A673 (cell line): ENCODE measurements at regions not wholly inside any gene's neighbourhood (a gene's known extent, or its start where the extent isn't known, plus 50 kb on each side); places are given as distances from the start of the nearest gene placed in this dataset.

Experiments
- BruUV-seq: library from RNA; stranded (reverse); fragments of 400-500 nt; replicated peaks from 2 replicates; lab custom pipeline; 2021; lab: Mats Ljungman, UMichigan
- CTCF ChIA-PET: fragments of 300-600 bp; sonication (Branson Sonifier 250); formaldehyde crosslinking; loops from one replicate; lab custom pipeline; 2022; ENCODE audit warnings: antibody characterized with exemption; lab: Charles Lee
- POLR2A ChIA-PET: fragments of 300-600 bp; sonication (Branson Sonifier 250); formaldehyde crosslinking; loops from one replicate; lab custom pipeline; 2022; ENCODE audit warnings: antibody characterized with exemption; ENCODE audit not compliant: low non-redundant PET; lab: Charles Lee
- DNase-seq: peaks from one replicate; pipeline ENCODE4 v3.0.0-alpha.2; 2015; ENCODE audit warnings: low spot score
- H3K27ac ChIP-seq: fragments of 200-600 bp; sonication (generic); 2 replicates; pipeline ENCODE4 v1.5.1; 2016; ENCODE audit warnings: mixed run types, low read depth, mild to moderate bottlenecking, mixed read lengths, antibody characterized with exemption, low read length; ENCODE audit not compliant: poor library complexity, severe bottlenecking
- H3K27me3 ChIP-seq: fragments of 200-600 bp; sonication (generic); replicated peaks from 2 replicates; pipeline ENCODE4 v1.6.1; 2017; ENCODE audit warnings: mixed run types, low read depth, mild to moderate bottlenecking, mixed read lengths, antibody characterized with exemption, low read length; ENCODE audit not compliant: insufficient read depth, poor library complexity
- H3K36me3 ChIP-seq: fragments of 200-600 bp; sonication (generic); 2 replicates; pipeline ENCODE4 v1.6.1; 2016; ENCODE audit warnings: mixed run types, mild to moderate bottlenecking, mixed read lengths, antibody characterized with exemption, low read length; ENCODE audit not compliant: insufficient read depth, poor library complexity, severe bottlenecking
- H3K4me1 ChIP-seq: fragments of 200-600 bp; sonication (generic); 2 replicates; pipeline ENCODE4 v1.6.1; 2017; ENCODE audit warnings: mixed run types, mild to moderate bottlenecking, mixed read lengths, antibody characterized with exemption, low read length; ENCODE audit not compliant: insufficient read depth, poor library complexity, severe bottlenecking
- H3K4me3 ChIP-seq: fragments of 200-600 bp; sonication (generic); 2 replicates; pipeline ENCODE4 v1.5.1; 2016; ENCODE audit warnings: low read depth, mixed run types, mild to moderate bottlenecking, mixed read lengths, low read length; ENCODE audit not compliant: poor library complexity, severe bottlenecking
- H3K9me3 ChIP-seq: fragments of 200-600 bp; sonication (generic); 2 replicates; pipeline ENCODE4 v1.6.1; 2016; ENCODE audit warnings: mixed run types, low read depth, mild to moderate bottlenecking, mixed read lengths, antibody characterized with exemption, low read length; ENCODE audit not compliant: poor library complexity, severe bottlenecking
- CTCF ChIP-seq: fragments of 300-800, 200-600 bp; sonication (generic); conservative IDR thresholded peaks from 2 replicates; pipeline ENCODE4 v1.5.1; 2017; ENCODE audit warnings: low read depth, mild to moderate bottlenecking, antibody characterized with exemption, low read length, moderate library complexity, mixed read lengths
- EZH2 ChIP-seq: fragments of 200-600 bp; sonication (generic); IDR thresholded peaks from 2 replicates; pipeline ENCODE4 v1.6.1; 2017; ENCODE audit warnings: borderline replicate concordance, low read depth, mild to moderate bottlenecking, mixed read lengths, antibody characterized with exemption, low read length; ENCODE audit not compliant: poor library complexity, severe bottlenecking
- intact Hi-C: fragments of 100-400 bp; cut with micrococcal nuclease; formaldehyde crosslinking; loops from one replicate; pipeline ENCODE4 v1.10.0; 2022; ENCODE audit not compliant: unreplicated experiment

GRCh38 chr1:209232197-209232596 is 351.3 kb upstream of the CAMK1G start:
- intact Hi-C loops: no loop called here
- no peaks in the 10 kb centered on the region for H3K36me3 ChIP-seq
- no peaks in the 10 kb centered on the region for H3K9me3 ChIP-seq
- DNase-seq: no peak
- BruUV-seq: no TSS peak
- TF ChIP-seq CTCF (no peak), EZH2 (no peak)
- no peak overlapping the region for H3K4me3 ChIP-seq
- H3K27ac ChIP-seq: no peak overlapping the region
- ChIA-PET CTCF (no interaction called here), POLR2A (no interaction called here)
- peaks cover 12% of the 10 kb centered on the region for H3K27me3 ChIP-seq
- H3K4me1 ChIP-seq: no peaks in the 10 kb centered on the region

GRCh38 chr1:209232759-209233158 is 350.8 kb upstream of the CAMK1G start:
- no peaks in the 10 kb centered on the region for H3K9me3 ChIP-seq
- H3K36me3 ChIP-seq: no peaks in the 10 kb centered on the region
- TF ChIP-seq CTCF (no peak), EZH2 (no peak)
- no peak overlapping the region for H3K4me3 ChIP-seq
- CTCF ChIA-PET: no interaction called here
- no peak for DNase-seq
- H3K27ac ChIP-seq: no peak overlapping the region
- no peaks in the 10 kb centered on the region for H3K4me1 ChIP-seq
- BruUV-seq: no TSS peak
- H3K27me3 ChIP-seq: peaks cover 16% of the 10 kb centered on the region
- POLR2A ChIA-PET: no interaction called here
- intact Hi-C loops: no loop called here

- no TSS peak for BruUV-seq
- H3K4me1 ChIP-seq: no peaks in the 10 kb centered on the region
- DNase-seq: no peak
- no peaks in the 10 kb centered on the region for H3K36me3 ChIP-seq
- no peak overlapping the region for H3K4me3 ChIP-seq
- peaks cover 27% of the 10 kb centered on the region for H3K27me3 ChIP-seq
- H3K27ac ChIP-seq: no peak overlapping the region
- ChIA-PET POLR2A (no interaction called here), CTCF (no interaction called here)
- intact Hi-C loops: no loop called here
- H3K9me3 ChIP-seq: no peaks in the 10 kb centered on the region
- TF ChIP-seq EZH2: no peak
- no peak for TF ChIP-seq CTCF
Measured at GRCh38 chr1:209235166-209235565, 348.3 kb upstream of the CAMK1G start.
